Stimulated activated CD4-positive, alpha-beta T cell treated with anti-CD3 and anti-CD28 coated beads, Interleukin-2, amount 100 ng/mL, for 48 hours (primary cell): ENCODE measurements at regions not wholly inside any gene's neighbourhood (a gene's known extent, or its start where the extent isn't known, plus 50 kb on each side); places are given as distances from the start of the nearest gene placed in this dataset.

Experiments
- DNase-seq, 2 donors: peaks; one replicate each; pipeline ENCODE4 v3.0.0-alpha.2; 2020

GRCh38 chr2:240349133-240350005 is 86.1 kb upstream of the GPC1 start:
- DNase-seq = no peak

DNA sequence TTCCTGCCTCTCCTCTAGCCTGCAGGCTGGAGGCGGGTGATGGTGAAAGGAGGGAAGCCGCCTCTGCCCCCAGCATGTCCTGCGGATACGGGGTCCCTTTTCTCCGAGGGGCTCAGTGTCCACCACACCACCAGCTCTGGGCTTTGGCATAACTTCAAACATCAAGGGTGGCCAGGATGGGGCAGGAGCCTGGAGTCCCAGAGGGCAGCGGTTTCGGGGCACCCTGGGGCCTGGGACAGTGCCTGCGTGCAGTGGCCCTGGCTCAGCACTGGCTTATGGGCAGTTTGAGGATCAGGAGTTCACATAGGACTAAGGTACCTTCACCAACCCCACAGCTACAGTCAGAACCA is 85.5 kb upstream of the GPC1 start:
- no peak for DNase-seq

DNA sequence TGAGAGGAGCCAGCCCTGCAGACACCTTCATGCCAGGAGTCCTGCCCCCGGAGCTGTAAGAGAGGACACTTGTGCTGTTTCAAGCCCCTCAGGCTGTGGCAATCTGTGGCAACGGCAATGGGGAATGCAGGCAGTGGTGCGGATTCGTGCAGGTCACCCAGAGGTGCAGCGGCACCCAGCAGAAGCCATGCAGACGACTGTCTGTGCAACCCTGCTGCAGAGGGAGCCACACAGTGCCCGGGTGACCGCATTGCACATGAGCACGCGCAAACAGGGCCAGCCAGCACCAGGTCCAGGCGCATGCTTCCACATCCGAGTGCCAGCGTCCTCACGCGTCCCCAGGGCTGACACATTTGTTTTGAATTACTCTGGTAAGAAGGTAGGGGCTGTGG is 84.8 kb upstream of the GPC1 start:
- no peak for DNase-seq

- DNase-seq = no peak
Observed at GRCh38 chr2:240351088-240351741, 84.2 kb upstream of the GPC1 start.

DNA sequence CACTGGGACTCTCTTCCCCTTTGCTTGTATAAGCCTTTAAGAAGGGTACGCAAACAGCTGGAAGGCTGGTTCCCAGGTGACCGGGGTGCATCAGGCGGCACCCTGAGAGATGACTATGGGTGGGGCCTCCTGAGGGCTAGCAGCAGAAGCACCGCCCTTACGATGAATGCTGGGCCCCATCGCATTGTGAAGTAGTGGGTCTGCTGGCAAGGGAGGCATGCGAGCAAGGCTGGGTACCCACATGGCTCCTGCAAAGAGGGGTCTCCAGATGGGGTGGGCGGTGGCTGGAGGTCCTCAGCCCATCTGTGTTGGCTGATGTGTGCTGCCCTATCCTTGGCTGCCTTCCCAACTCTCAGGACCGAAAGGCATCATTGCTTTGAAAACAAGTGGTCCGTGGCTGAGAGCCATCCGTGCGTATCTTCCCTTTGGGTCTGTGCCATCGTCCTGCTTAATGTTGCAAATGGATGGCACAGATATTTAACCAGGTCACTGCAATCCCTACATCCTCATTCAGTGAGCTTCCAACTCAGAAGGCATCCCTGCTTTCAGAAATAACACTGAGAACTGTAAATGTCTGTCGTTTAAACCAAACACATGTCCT is 83.5 kb upstream of the GPC1 start:
- no peak for DNase-seq

- DNase-seq = no peak
Observed at GRCh38 chr2:240353086-240353798, 82.2 kb upstream of the GPC1 start.

DNA sequence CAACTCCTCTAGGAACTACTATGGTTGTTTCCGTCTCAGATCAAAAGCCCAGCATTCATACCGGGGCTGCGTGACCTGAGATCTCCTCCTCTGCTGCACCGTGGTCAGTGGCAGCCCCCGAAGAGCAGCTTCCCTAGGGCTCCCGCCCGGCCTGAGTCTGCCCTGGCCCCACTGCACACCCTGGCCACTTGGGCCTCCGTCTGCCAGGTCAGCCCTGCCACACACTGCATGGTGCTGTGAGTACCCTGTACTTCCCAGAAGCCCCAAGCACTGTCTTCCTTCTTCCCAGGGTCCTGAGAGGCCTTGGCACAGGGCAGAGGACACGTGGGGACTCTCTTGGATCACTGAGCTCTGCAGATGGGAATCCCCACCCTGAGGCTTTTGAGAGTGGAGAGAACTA is 81.5 kb upstream of the GPC1 start:
- no peak for DNase-seq

DNA sequence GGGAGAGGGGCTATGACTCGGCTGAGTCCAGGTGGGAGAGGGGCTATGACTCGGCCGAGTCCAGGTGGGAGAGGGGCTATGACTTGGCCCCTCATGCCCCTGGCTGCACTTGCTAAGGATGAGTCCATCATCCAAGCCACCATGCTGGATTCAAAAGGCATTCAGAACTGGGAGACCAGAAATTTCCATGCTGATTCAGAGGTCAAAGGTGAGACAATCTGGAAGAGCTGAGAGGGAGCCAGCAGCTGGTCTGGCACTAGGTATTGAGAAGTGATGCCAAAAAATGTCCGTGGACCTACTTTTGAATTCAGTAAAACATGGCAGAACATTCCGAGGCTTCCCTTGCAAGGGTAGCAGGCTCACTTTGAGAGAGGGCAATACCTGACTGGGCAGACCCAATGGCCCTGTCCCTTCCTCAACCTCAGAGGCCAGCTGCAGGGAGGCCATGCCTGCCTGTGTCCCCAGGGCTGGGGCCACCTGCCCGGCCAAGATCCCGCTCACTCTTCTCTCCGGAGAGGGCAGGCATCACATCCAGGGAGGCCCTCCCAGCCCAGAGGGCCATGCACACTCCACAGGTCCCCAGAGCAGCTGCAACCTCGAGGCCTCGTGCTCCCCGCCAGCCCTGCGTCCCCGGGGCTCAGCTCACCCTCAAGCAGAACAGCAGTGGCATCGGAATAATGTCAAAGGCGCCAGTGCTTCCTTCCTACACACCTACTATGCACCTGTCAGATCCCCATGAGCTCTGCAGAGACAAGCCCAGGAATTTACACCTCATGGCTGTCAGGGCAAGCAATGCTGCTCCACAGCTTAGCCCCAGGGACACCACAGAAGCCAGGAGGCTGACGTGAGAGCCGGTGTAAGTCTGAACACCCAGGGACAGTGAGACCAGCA is 80.2 kb upstream of the GPC1 start:
- DNase-seq = no peak

GRCh38 chr2:240355962-240356361 is 79.5 kb upstream of the GPC1 start:
- no peak for DNase-seq

GRCh38 chr2:240356700-240357640 is 78.5 kb upstream of the GPC1 start:
- DNase-seq = no peak

DNA sequence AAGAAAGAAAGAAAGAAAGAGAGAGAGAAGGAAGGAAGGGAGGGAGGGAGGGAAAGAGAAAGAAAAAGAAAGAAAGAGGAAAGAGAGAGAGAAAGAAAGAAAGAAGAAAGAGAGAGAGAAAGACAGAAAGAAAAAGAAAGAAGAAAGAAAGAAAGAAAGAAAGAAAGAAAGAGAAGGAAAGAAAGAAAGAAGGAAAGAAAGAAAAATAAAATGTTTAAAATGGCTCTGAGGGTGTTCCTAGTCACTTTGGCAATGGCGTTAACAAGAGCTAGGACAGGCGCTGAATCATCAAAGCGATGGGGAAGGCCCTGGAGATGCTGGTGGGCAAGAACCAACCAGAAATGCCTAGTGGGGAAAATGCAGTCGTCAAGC is 77.8 kb upstream of the GPC1 start:
- no peak for DNase-seq

- DNase-seq = no peak
Observed at GRCh38 chr2:240358080-240358479, 77.4 kb upstream of the GPC1 start.

GRCh38 chr2:240358821-240359397 is 76.6 kb upstream of the GPC1 start:
- DNase-seq = no peak

DNA sequence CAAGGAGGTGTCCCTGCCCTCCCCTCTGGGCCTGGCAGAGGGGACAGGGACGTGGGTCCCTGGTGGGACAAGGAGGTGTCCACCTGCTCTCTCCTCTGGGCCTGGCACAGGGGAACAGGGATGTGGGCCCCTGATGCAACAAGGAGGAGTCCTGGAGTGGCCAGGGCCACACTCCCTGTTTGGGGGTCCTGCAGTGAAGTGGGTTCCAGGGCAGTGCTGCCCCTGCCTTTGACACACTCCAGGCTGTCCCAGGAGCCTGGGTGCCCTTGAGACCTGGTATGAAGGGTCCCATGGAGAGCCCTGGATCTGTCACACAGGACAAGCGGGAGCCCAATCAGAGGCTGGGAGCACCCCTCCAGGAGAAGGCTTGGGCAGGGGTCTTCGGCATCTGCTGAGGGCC is 75.8 kb upstream of the GPC1 start:
- no peak for DNase-seq

DNA sequence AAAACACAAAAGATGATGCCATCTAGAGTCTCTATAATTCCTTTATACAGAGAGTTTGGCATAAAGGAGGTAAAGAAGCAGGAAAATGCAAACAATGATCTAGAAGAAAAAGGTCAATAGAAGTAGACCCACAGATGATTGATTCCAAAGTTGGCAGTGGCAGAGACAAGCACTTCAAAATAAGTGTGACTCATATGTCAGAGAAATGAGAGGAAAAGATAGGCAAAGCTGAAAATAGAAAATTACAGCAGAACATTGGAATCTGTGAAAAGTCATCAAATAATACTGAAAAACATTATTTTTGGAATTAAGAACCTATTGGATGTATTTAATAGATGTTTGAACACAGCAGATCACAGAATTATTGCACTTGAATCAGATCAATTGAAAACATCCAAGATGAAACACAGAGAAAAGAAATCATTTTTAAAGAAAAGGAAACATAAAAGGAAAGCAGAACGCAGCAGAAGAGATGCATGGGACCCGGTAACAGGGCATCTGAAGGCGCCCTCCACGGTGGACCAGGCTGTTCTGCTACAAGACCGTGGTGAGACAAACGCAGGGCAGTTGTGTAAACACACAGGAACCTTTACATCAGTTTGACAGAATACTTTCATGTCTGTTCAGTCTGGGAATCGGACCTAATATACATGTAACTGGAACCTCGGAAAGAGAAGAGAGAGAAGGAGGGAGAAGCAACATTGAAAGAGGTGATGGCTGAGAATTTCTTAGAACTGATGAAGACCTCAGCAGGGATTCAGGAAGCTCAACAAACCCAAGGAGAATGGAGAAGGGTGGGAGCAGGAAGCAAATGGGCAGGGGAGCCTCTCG is 74.6 kb upstream of the GPC1 start:
- DNase-seq = no peak

- DNase-seq = no peak
Observed at GRCh38 chr2:240362216-240362755, 73.2 kb upstream of the GPC1 start.

DNA sequence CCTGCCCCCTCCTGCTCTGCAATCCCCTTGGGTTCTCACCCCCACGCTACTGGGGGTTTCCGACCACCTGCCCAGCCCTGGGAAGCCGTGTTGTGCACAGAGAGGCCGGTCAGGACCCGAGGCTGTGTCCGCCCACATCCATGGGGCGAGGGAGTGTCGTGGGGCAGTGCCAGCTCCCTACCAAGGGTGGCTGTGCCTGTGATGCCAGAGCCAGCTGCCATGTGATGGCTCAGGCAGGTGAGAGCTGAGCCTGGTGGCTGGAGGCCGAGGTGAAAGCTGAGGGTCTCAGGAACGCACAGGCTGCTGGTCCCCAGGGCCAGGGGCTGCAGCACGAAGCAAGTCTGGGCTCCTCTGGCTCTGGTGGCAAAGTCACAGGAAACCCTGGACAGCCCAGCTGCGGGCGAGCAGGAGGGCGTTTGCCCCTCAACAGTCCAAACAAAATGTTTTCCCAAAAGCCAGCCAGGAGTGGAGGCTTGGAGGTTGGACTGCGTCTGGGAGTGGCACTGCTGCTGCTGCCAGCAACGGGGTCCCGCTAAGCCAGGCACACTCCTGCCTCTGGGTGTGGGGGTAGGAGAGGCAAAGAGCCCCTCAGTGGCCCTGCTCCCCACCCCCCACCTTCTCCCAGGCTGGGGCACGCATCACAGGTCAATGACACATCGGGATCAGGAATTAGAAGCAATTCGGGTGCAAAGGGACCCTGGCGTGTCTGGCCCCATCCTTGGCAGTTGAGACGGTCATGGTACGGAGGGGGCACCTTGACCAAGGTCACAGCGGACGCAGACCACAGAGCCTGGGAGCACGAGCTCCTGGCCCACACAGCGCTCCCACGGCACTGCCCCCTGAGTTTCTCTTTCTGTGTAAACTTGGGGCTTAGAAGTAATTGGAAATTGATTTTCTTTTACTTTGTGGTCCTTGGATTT is 72.4 kb upstream of the GPC1 start:
- no peak for DNase-seq

DNA sequence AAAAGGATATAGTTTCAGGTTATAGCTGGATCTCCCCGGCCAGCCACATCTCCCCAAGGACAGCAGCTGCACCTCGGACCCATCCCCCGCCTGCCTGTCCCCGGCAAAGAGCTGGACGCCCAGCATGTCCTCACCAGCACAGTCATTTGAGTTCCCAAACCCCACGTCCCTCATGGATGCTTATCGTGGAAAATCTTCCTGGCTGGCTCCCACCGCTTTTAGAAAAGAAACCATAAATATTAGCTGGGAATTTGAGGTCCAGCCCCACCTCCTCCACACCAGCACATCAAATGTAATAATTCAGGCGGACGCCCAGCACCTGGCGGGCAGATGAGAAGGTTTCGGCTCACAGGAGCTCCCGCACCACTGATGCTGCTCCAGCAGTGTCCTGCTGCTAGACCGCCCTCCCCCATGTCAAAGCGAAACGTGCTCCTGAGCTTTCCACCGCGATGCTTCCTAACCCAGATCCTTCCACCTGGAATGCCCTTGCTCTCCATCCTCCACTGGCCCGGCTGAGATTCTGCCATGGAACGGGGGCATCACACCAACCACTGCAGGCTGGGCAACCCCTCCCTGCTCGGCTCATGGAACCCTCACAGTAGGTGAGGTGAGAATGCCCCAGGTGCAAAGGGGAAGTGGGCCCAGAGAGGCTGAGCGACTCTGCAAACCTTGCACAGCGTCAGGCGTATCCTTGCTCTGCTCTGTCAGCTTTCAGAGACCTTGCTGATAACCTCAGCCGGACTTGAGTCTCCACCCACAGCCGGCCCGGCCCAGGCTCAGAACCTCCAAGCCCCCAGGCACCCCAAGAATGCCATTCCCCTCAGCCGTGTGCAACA is 71.5 kb upstream of the GPC1 start:
- DNase-seq = no peak
